ENCODE measurements at regions not wholly inside any gene's neighbourhood (a gene's known extent, or its start where the extent isn't known, plus 50 kb on each side); places are given as distances from the start of the nearest gene placed in this dataset.

DNA sequence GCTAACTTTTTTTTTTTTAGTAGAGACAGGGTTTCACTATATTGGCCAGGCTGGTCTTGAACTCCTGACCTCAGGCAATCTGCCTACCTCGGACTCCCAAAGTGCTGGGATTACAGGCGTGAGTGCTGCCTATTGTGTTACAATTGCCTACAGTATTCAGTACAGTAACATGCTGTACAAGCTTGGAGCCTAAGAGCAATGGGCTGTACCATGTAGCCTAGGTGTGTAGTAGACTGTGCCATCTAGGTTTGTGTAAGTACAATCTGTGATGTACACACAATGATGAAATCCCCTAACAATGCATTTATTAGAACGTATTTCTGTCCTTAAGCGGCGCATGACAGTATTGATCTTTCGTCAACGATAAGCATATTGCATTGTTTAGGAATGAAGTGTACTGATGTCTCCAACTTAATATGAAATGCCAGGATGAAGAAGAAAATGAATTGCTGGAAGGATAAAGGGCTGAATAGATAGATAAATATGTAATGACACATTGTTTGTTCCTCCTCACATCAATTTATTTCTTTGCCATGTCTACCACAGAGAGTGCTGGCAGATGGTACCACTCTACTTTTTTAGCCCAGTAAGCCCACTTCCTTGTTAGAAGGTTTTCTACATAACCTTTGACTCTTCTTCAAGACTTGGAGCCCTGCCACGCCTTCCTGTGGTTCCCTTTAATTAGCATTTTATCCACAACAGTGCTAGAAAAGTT lies 467.5 kb downstream of the VRK1 start:
- no peak for TF ChIP-seq CTCF (IDR thresholded peaks at IDR 0.05; ENCODE audit: borderline replicate concordance, extremely low read depth, insufficient read depth)
- no peak overlapping the region for H3K4me3 ChIP-seq (ENCODE audit: low read length in 3 of 3)
- no peak overlapping the region for H3K9ac ChIP-seq (ENCODE audit: low read length in 3 of 3)
- H3K27ac ChIP-seq (ENCODE audit: low read depth in 2 of 2, low read length in 2 of 2), result no peak overlapping the region
- FAIRE-seq, result no peak
- no peaks in the 10 kb centered on the region for H3K9me3 ChIP-seq (ENCODE audit: control insufficient read depth in 2 of 3, insufficient read depth in 1 of 3, low read length in 3 of 3)
- no peaks in the 10 kb centered on the region for H3K27me3 ChIP-seq (ENCODE audit: control insufficient read depth, insufficient read depth, low read length)
- intact Hi-C loops (cut with DNase I), result no loop called here
- DNase-seq, result peak in 2 of 5 donors; percentile 10 to 25
- no peaks in the 10 kb centered on the region for H3K36me3 ChIP-seq (ENCODE audit: control insufficient read depth in 2 of 3, insufficient read depth in 3 of 3, low read length in 3 of 3)
- no peaks in the 10 kb centered on the region for H3K4me1 ChIP-seq (ENCODE audit: control insufficient read depth in 2 of 3, insufficient read depth in 2 of 3, low read depth in 1 of 3, low read length in 3 of 3)

DNA sequence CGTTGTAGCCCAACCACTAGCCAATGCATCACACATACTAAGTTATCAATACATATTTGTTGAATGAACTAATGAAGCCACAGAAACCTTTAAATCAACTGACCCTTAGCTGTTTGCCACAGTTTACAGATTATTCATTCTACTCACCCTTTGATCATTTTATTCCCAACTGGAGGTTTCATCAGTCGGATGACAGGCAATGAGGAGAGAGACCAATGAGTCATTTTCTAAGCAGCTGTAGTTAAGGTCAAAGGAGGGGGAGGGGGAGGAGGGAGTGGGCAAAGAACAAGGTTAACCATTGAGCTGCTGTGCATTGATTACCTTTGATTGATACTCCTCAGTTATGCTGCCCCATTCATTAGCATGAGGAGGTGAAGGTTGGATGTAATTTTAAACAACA lies 469.5 kb downstream of the VRK1 start:
- Histone ChIP-seq H3K27me3 (ENCODE audit: control insufficient read depth, insufficient read depth, low read length) (no peaks in the 10 kb centered on the region), H3K36me3 (ENCODE audit: control insufficient read depth in 2 of 3, insufficient read depth in 3 of 3, low read length in 3 of 3) (no peaks in the 10 kb centered on the region), H3K4me3 (ENCODE audit: low read length in 3 of 3) (no peak overlapping the region), H3K4me1 (ENCODE audit: control insufficient read depth in 2 of 3, insufficient read depth in 2 of 3, low read depth in 1 of 3, low read length in 3 of 3) (no peaks in the 10 kb centered on the region), H3K9ac (ENCODE audit: low read length in 3 of 3) (no peak overlapping the region), H3K27ac (ENCODE audit: low read depth in 2 of 2, low read length in 2 of 2) (no peak overlapping the region), H3K9me3 (ENCODE audit: control insufficient read depth in 2 of 3, insufficient read depth in 1 of 3, low read length in 3 of 3) (no peaks in the 10 kb centered on the region)
- no peak for TF ChIP-seq CTCF (IDR thresholded peaks at IDR 0.05; ENCODE audit: borderline replicate concordance, extremely low read depth, insufficient read depth)
- FAIRE-seq (no peak), DNase-seq (no peak)
- intact Hi-C loops (cut with DNase I), result no loop called here

DNA sequence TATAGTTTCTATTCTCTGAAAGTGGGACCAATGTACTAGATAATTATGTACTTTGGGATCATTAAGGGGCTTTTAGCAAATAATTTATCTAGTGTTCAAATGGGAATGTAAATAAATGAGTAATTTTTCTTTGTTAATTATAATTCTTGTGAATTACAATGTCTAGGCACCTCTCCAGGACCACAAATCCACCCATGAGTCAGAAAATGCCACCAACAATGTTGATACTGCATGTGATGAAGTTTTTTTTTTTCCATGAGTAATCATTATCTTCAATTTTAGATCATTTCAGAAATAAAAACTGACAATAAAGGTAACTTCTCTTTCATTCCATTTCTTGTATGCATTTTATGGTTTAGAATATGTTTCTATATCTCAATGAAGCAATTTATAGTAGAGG lies 470.3 kb downstream of the VRK1 start:
- Histone ChIP-seq H3K27ac (ENCODE audit: low read depth in 2 of 2, low read length in 2 of 2) (no peak overlapping the region), H3K9me3 (ENCODE audit: control insufficient read depth in 2 of 3, insufficient read depth in 1 of 3, low read length in 3 of 3) (no peaks in the 10 kb centered on the region), H3K27me3 (ENCODE audit: control insufficient read depth, insufficient read depth, low read length) (no peaks in the 10 kb centered on the region), H3K9ac (ENCODE audit: low read length in 3 of 3) (no peak overlapping the region), H3K4me3 (ENCODE audit: low read length in 3 of 3) (no peak overlapping the region), H3K36me3 (ENCODE audit: control insufficient read depth in 2 of 3, insufficient read depth in 3 of 3, low read length in 3 of 3) (no peaks in the 10 kb centered on the region), H3K4me1 (ENCODE audit: control insufficient read depth in 2 of 3, insufficient read depth in 2 of 3, low read depth in 1 of 3, low read length in 3 of 3) (no peaks in the 10 kb centered on the region)
- intact Hi-C loops (cut with DNase I), result no loop called here
- FAIRE-seq, result no peak
- no peak for TF ChIP-seq CTCF (IDR thresholded peaks at IDR 0.05; ENCODE audit: borderline replicate concordance, extremely low read depth, insufficient read depth)
- no peak for DNase-seq

GRCh38 chr14:97268097-97268496 lies 470.9 kb downstream of the VRK1 start:
- no peaks in the 10 kb centered on the region for H3K4me1 ChIP-seq (ENCODE audit: control insufficient read depth in 2 of 3, insufficient read depth in 2 of 3, low read depth in 1 of 3, low read length in 3 of 3)
- no peak overlapping the region for H3K4me3 ChIP-seq (ENCODE audit: low read length in 3 of 3)
- H3K27ac ChIP-seq (ENCODE audit: low read depth in 2 of 2, low read length in 2 of 2), result no peak overlapping the region
- no peak for FAIRE-seq
- DNase-seq, result no peak
- no peak overlapping the region for H3K9ac ChIP-seq (ENCODE audit: low read length in 3 of 3)
- TF ChIP-seq CTCF (IDR thresholded peaks at IDR 0.05; ENCODE audit: borderline replicate concordance, extremely low read depth, insufficient read depth), result no peak
- no peaks in the 10 kb centered on the region for H3K36me3 ChIP-seq (ENCODE audit: control insufficient read depth in 2 of 3, insufficient read depth in 3 of 3, low read length in 3 of 3)
- no peaks in the 10 kb centered on the region for H3K27me3 ChIP-seq (ENCODE audit: control insufficient read depth, insufficient read depth, low read length)
- intact Hi-C loops (cut with DNase I), result no loop called here
- H3K9me3 ChIP-seq (ENCODE audit: control insufficient read depth in 2 of 3, insufficient read depth in 1 of 3, low read length in 3 of 3), result no peaks in the 10 kb centered on the region

All from kidney (tissue), 13 donors.